ENCODE measurements at regions not wholly inside any gene's neighbourhood (a gene's known extent, or its start where the extent isn't known, plus 50 kb on each side); places are given as distances from the start of the nearest gene placed in this dataset.

DNA sequence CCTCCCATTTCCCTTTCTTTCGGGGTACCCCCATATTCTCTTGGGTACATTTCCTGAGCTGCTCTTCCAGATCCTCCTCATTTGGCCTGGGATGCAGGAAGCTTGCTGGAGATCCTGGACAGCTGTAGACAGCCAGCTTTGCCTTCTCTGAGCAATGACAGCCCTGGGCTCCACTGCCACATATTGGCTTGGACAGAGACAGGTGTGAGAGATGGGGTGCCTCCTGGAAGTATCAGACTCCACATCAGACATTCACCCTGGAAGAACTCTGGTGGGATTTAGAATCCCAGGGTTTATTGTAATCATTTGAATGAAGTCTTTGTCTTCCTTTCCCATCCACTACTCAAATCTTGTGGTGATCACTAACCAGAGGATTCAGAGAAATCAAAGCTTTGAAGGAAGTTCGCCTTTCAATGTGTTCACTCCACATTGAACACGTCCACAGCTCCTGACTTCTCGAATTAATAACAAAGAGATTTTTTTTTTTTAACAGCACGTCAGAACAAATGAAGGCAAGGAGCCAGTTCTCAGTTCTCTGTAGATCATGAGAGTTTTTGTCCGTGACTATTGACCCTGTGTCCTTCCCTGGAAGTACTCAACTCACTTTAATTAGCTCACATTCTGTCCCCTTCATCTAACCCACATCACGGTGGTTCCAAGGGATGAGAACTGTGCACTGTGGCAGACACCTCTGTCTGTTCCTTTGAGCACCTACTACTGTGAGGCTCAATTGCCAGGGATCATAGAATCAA is 377.6 kb upstream of the TRIB2 start:
- TF ChIP-seq, protein P1, sequence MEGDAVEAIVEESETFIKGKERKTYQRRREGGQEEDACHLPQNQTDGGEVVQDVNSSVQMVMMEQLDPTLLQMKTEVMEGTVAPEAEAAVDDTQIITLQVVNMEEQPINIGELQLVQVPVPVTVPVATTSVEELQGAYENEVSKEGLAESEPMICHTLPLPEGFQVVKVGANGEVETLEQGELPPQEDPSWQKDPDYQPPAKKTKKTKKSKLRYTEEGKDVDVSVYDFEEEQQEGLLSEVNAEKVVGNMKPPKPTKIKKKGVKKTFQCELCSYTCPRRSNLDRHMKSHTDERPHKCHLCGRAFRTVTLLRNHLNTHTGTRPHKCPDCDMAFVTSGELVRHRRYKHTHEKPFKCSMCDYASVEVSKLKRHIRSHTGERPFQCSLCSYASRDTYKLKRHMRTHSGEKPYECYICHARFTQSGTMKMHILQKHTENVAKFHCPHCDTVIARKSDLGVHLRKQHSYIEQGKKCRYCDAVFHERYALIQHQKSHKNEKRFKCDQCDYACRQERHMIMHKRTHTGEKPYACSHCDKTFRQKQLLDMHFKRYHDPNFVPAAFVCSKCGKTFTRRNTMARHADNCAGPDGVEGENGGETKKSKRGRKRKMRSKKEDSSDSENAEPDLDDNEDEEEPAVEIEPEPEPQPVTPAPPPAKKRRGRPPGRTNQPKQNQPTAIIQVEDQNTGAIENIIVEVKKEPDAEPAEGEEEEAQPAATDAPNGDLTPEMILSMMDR (IDR thresholded peaks at IDR 0.05; ENCODE audit: low read depth, low read length, poor library complexity, severe bottlenecking), result no peak
- TF ChIP-seq EZH2phosphoT487 (IDR thresholded peaks at IDR 0.05; ENCODE audit: borderline replicate concordance, low read length), result no peak
